Suppressor macrophage treated with lipopolysaccharide for 1 hour (primary cell): ENCODE measurements at regions not wholly inside any gene's neighbourhood (a gene's known extent, or its start where the extent isn't known, plus 50 kb on each side); places are given as distances from the start of the nearest gene placed in this dataset.
A peak's percentile ranks its signal among the peaks of the same experiment; 100 is the strongest.
"Not testable (repeated sequence)": the region's sequence is repeated elsewhere in the genome, so short reads cannot be mapped to it uniquely, and the experiment has no call there.

Experiments
- DNase-seq, 3 donors: peaks; one replicate each; pipeline ENCODE4 v3.0.0-alpha.2; 2020 to 2022

DNA sequence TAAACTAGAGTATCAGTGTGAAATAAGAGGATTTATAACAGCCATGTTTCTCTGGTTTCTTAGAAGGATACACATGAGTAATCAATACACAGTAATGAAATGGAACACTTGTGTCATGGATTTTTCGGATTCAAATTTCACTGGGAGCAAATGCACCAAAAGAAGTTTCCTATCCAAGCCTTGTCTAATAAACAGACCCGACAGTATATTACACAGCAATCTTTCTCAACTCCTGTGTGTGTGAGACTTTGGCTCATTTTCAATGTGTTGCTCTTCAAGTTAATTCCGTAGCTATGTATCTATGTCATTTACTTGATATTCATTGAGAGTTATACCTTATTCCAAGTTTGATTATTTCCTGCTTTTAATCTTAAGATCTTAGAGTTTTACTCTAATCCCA, 930.2 kb downstream of the MAT2B start:
- DNase-seq, result no peak

GRCh38 chr5:164439799-164440198, 934.4 kb downstream of the MAT2B start:
- no peak for DNase-seq

- no peak for DNase-seq
These were observed 944.0 kb downstream of the MAT2B start for GRCh38 chr5:164449460-164449859.

DNA sequence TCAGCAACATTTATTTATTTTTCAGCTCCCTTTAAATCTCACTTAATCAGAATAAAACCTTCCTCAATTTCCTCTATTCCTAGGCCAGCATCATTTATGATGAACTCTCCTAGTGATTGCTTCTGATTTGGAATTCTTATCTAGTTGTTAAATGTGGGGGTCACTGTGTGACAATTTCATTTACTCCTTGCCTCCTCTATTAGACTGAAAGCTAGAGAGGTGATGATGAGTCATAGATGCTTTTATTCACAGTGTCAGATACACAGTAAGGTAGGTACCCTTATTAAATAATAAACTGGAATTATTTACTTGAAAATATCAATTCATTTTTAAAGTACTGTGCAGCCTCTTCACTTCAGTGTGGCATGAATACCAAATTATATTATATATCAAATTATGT, 960.6 kb downstream of the MAT2B start:
- DNase-seq, result no peak

DNA sequence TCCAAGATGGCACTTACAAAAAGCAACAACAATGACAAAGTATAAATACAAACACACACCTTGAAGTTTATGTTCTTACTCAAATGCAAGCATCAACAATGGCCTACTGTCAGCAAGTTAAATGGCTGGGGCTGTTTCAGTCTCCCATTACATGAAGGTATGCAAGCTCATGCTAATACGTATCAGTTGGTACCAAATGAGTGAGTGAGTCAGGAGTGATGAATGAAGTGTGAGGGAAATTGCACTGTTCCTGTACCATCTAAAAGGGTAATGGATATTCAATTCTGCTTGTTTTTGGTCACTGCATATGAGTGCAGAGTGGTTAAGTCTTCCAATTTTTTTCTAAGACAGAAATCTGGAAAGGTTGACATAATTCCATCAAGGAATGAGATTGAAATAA, 964.9 kb downstream of the MAT2B start:
- DNase-seq, result no peak

DNA sequence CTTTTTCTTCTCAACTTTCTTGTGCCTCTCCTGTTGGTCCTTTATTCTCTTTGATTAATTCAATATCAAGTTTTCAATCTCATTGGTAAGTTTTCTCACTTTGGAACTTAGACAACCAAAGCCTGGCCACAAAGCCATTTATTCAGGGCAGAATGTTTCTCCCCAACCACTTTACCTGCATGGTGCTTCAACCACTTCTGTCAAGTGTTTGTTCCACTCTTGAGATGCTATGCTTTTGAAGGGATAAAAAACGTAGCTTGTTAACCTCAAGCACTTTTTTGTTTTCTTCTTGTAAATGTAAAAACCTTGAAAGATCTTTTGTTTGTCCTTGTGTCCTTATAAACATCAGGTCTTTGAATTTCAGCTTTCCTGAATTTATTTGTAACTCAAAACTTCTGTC, 966.7 kb downstream of the MAT2B start:
- no peak for DNase-seq

DNA sequence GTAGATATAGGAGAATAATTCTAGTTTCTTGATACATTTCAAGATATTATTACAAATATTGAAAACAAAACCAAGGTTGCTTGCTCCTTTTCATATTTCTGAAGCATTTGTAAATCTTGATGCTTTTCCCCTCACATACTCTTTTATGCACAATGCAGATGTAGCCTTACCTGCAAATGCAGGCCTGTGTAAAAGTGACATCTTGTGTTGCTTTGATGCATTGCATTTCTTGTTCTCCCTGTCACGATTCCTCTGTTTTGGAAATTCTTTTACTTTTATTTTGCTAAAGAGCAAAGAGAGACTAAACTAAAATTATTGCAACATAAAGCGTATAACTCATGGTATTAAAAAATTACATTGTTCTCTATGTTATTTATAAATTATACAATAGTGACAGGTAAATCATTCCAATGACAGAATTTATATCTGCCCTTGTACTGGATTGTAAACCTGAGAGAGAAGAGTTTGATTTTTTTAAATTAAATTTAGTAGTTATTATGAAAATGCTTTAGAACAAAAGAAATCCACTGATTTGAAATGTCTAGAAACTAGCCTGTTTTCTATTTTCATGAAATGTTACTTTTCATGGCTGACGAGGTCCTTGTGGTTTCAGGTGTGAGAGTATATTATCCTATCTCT, 970.0 kb downstream of the MAT2B start:
- DNase-seq, result no peak

GRCh38 chr5:164481270-164481669, 975.9 kb downstream of the MAT2B start:
- no peak for DNase-seq

- DNase-seq, result no peak
These were observed 976.9 kb downstream of the MAT2B start for GRCh38 chr5:164482351-164482750.

DNA sequence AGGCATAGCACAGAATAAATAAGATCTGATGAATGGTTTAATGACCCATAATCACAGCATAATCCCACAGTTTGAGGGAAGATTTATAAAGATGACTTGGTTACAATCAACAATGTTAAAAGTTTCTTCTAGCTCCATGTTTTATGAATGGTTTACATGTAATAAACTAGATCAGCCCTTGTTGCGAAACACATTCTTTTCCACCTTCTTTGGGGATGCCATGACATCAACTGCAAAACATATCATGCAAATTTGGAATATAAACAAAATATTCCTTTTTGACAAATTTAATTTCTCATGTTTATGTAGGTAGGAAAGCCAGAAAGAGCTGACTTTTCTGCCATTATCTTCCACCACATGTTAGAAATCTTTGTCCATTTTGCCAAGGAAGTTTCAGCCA, 979.5 kb downstream of the MAT2B start:
- no peak for DNase-seq

GRCh38 chr5:164487939-164488338, 982.5 kb downstream of the MAT2B start:
- no peak for DNase-seq

GRCh38 chr5:164497311-164498064, 992.1 kb downstream of the MAT2B start:
- no peak for DNase-seq

DNA sequence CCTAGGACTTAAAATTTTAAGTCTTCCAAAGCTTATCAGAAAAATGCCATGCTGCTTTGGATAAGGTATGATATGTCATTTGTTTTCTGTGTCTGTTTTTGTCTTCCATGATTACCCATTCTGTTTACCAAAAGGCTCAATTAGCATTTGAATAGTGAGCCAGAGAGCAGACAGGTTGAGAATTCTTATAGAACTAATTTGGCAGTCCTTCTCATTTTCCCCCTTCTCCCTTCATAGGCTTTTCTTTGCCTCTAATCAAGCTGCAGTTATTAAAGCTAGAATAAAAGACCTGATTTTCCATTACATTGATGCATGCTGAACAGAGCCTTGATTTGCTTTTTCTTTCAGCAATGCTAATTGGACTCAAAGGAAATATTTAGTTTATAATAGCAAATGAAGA, 993.0 kb downstream of the MAT2B start:
- no peak for DNase-seq

- DNase-seq, result no peak
These were observed 995.4 kb downstream of the MAT2B start for GRCh38 chr5:164500856-164501255.

- no peak for DNase-seq
These were observed 995.9 kb downstream of the MAT2B start for GRCh38 chr5:164501344-164501743.

DNA sequence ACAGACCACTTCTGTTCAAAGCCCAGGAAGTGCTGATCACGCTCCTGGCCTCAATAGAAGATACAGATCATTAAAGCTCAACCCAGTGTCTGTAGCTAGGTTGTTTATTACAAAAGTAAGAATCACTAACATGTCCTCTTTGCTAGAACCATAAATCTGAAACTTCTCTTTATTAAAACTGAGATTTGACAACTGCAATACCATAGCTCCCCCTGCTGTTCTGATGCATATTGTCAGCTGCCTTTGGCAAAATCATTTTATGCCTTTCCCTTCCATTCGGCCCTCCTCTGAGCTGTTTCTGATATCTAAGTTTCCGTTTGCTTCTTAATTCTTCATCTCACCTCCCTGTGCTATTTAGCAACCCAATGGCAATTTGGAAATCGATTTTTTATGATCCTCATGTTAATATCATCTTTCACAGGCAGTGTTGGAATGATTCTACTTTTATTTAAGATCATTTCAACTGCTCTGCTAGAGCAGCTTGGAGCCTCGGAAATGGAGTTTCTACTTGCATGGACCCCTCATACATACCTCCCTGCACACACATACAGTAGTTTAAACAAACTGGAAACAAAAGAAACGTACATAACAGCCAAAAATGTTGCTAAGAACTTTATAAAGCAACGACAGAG, 998.8 kb downstream of the MAT2B start:
- DNase-seq, result peak; percentile 62 to 74 (median 65)

DNA sequence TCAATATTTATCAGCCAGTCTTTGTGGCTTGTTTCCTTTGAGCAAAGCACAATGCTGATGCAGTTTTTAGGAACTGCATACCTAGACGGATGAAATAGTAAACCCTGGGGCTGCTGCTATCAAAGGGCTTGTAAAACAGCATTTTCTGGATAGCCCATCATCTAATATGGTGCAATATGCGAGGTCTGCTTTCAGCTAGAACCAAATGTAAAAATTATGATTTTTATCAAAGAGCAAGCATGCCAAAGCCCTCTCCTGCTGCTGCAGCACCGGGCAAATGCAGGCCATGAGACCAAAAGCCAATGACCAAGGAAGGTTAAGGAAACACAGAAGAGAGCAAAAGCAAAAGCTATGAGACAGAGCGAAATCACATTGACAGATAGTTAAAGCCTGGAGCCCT, 1000.4 kb downstream of the MAT2B start:
- DNase-seq, result no peak

- DNase-seq, result no peak
These were observed 1012.8 kb downstream of the MAT2B start for GRCh38 chr5:164518067-164518740.

- no peak for DNase-seq
These were observed 1013.3 kb downstream of the MAT2B start for GRCh38 chr5:164518741-164519080.

DNA sequence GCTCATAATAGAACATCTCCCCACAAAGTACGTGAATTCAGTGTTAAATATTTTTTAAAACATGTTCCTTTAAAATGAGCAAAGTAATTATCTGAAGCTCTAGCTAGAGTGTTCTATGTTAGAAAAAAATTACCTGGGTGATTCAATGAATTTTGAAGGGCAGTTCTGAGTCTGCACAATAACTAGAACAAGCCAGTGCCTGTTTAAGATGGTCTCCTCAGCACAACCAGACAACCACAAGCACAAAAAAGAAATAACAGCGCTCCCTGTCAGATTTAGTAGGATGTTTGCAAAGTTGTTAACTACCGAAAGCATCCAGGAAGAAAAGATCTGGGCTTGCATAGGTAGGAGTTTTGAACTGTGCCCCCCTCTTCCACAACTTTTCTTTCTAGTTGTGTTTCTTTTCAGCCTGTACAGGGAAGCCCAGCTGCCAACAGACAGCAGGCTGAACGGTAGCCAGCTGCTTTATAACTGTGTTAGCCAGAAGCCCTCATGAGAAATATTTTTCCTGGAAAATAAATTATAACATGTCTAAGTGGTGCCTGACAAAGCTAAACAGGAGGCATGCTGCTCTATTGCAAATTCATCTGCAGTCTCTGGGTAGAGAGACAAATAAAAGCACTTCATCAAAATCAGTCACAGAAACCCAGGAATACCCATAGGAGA, 1026.9 kb downstream of the MAT2B start:
- DNase-seq, result no peak

DNA sequence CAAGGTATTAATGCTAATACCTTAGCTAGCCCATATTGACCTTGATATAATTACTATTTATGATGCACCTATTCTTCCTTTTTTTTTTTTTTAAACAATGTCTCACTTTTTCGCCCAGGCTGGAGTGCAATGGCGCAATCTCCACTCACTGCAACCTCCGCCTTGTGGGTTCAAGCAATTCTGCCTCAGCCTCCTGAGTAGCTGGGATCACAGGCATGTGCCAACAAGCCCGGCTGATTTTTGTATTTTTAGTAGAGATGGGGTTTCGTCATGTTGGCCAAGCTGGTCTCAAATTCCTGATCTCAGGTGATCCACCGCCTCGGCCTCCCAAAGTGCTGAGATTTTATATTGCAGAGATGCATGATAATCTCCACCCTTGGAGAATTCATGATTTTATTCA, 1028.0 kb downstream of the MAT2B start:
- not testable (repeated sequence) for DNase-seq

- DNase-seq, result no peak
These were observed 1034.8 kb downstream of the MAT2B start for GRCh38 chr5:164540174-164540573.

GRCh38 chr5:164545507-164545906, 1040.1 kb downstream of the MAT2B start:
- DNase-seq, result no peak
